IMR-90 (cell line): ENCODE measurements at regions not wholly inside any gene's neighbourhood (a gene's known extent, or its start where the extent isn't known, plus 50 kb on each side); places are given as distances from the start of the nearest gene placed in this dataset.

Source experiments
- ATAC-seq: fragments of 200-7000 bp; cut with Tn5 transposase; 2 replicates; pipeline ENCODE4 v1.9.1; 2020; ENCODE audit warnings: low read depth, mild to moderate bottlenecking, moderate library complexity
- BruUV-seq: library from RNA; stranded (reverse); fragments of 400-500 nt; replicated peaks from 2 replicates; lab custom pipeline; 2021; lab: Mats Ljungman, UMichigan
- CTCF ChIA-PET: fragments of 300-600 bp; formaldehyde crosslinking; extraction: SDS; loops from one replicate; lab custom pipeline; 2021; ENCODE audit warnings: antibody characterized with exemption; lab: Yijun Ruan, JAX
- POLR2A ChIA-PET: fragments of 300-600 bp; sonication (Branson Sonifier 250); formaldehyde crosslinking; loops from one replicate; lab custom pipeline; 2022; ENCODE audit warnings: antibody characterized with exemption; ENCODE audit not compliant: unreplicated experiment; lab: Charles Lee
- DNase-seq: peaks from one replicate; pipeline ENCODE4 v3.0.0; 2013
- H2AFZ ChIP-seq: replicated peaks from 2 replicates; pipeline ENCODE3; 2013; ENCODE audit warnings: low read length, mild to moderate bottlenecking; ENCODE audit not compliant: poor library complexity
- H2AK5ac ChIP-seq: 2 replicates; pipeline ENCODE4 v1.6.1; 2013; ENCODE audit warnings: low read depth, low read length, inconsistent platforms
- H2AK9ac ChIP-seq: replicated peaks from 2 replicates; pipeline ENCODE3; 2013; ENCODE audit warnings: mild to moderate bottlenecking, low read depth, low read length, moderate library complexity; ENCODE audit not compliant: poor library complexity
- H2BK120ac ChIP-seq: 2 replicates; pipeline ENCODE4 v1.6.1; 2013; ENCODE audit warnings: low read depth, low read length, inconsistent platforms
- H2BK15ac ChIP-seq: 3 replicates; pipeline ENCODE4 v1.6.1; 2013; ENCODE audit warnings: low read depth, low read length, inconsistent platforms
- H2BK20ac ChIP-seq: 2 replicates; pipeline ENCODE4 v1.6.1; 2013; ENCODE audit warnings: low read depth, mild to moderate bottlenecking, inconsistent platforms, low read length, moderate library complexity
- H2BK5ac ChIP-seq: 2 replicates; pipeline ENCODE4 v1.6.1; 2013; ENCODE audit warnings: mild to moderate bottlenecking, low read depth, low read length, inconsistent platforms; ENCODE audit not compliant: poor library complexity, severe bottlenecking
- H3K14ac ChIP-seq: replicated peaks from 2 replicates; pipeline ENCODE4 v1.6.1; 2013; ENCODE audit warnings: low read depth, low read length, inconsistent platforms
- H3K18ac ChIP-seq: 2 replicates; pipeline ENCODE4 v1.6.1; 2013; ENCODE audit warnings: low read depth, low read length, control low read depth
- H3K23ac ChIP-seq: 2 replicates; pipeline ENCODE4 v1.6.1; 2013; ENCODE audit warnings: low read depth, low read length, inconsistent platforms
- H3K27ac ChIP-seq: 2 replicates; pipeline ENCODE4 v1.5.1; 2013; ENCODE audit warnings: mild to moderate bottlenecking, control low read depth, low read length; ENCODE audit not compliant: insufficient read depth
- H3K27me3 ChIP-seq: 2 replicates; pipeline ENCODE4 v1.6.1; 2013; ENCODE audit warnings: low read length; ENCODE audit not compliant: control insufficient read depth, insufficient read depth
- H3K36me3 ChIP-seq: 2 replicates; pipeline ENCODE4 v1.6.1; 2013; ENCODE audit warnings: low read length, mixed read lengths; ENCODE audit not compliant: control insufficient read depth, insufficient read depth
- H3K4ac ChIP-seq: 2 replicates; pipeline ENCODE4 v1.6.1; 2013; ENCODE audit warnings: low read depth, low read length, inconsistent platforms
- H3K4me1 ChIP-seq: 2 replicates; pipeline ENCODE4 v1.6.1; 2013; ENCODE audit warnings: low read length, mixed read lengths; ENCODE audit not compliant: control insufficient read depth, insufficient read depth
- H3K4me2 ChIP-seq: 2 replicates; pipeline ENCODE4 v1.6.1; 2013; ENCODE audit warnings: low read depth, mild to moderate bottlenecking, control low read depth, low read length, moderate library complexity
- H3K4me3 ChIP-seq: 2 replicates; pipeline ENCODE4 v1.5.1; 2013; ENCODE audit warnings: low read depth, mild to moderate bottlenecking, control low read depth, low read length, moderate library complexity; ENCODE audit not compliant: insufficient read depth
- H3K56ac ChIP-seq: 2 replicates; pipeline ENCODE4 v1.6.1; 2013; ENCODE audit warnings: low read length, inconsistent platforms; ENCODE audit not compliant: insufficient read depth; ENCODE audit errors: extremely low read depth
- H3K79me1 ChIP-seq, 2 experiments: 2 replicates each; pipeline ENCODE4 v1.6.1; 2013; ENCODE audit warnings: low read length in 2 of 2, inconsistent platforms in 1 of 2, low read depth in 1 of 2
- H3K9ac ChIP-seq: 2 replicates; pipeline ENCODE4 v1.6.1; 2013; ENCODE audit warnings: low read depth, low read length, control low read depth
- H3K9me1 ChIP-seq: 2 replicates; pipeline ENCODE4 v1.6.1; 2013; ENCODE audit warnings: low read length, inconsistent platforms; ENCODE audit not compliant: insufficient read depth
- H3K9me3 ChIP-seq: 2 replicates; pipeline ENCODE4 v1.6.1; 2013; ENCODE audit warnings: low read length; ENCODE audit not compliant: control insufficient read depth, insufficient read depth
- H4K20me1 ChIP-seq: 2 replicates; pipeline ENCODE4 v1.6.1; 2013; ENCODE audit warnings: low read length, inconsistent platforms; ENCODE audit not compliant: insufficient read depth
- H4K5ac ChIP-seq: 2 replicates; pipeline ENCODE4 v1.6.1; 2013; ENCODE audit warnings: mild to moderate bottlenecking, low read depth, low read length, control low read depth
- H4K8ac ChIP-seq, 2 experiments: 2 replicates each; pipeline ENCODE4 v1.6.1; 2013; ENCODE audit warnings: low read depth in 2 of 2, low read length in 2 of 2, control low read depth in 1 of 2, inconsistent platforms in 1 of 2
- H4K91ac ChIP-seq: 2 replicates; pipeline ENCODE4 v1.6.1; 2013; ENCODE audit warnings: low read depth, low read length, inconsistent platforms; ENCODE audit not compliant: insufficient read depth
- BHLHE40 ChIP-seq: fragments of 150-350 bp; IDR thresholded peaks from 2 replicates; pipeline ENCODE4 v1.6.1; 2016; ENCODE audit warnings: mild to moderate bottlenecking, low read depth, low read length
- CEBPB ChIP-seq: IDR thresholded peaks from 2 replicates; pipeline ENCODE4 v1.6.1; 2012; ENCODE audit warnings: low read depth, low read length, improper control_type of control experiment
- CHD1 ChIP-seq: IDR thresholded peaks from 2 replicates; pipeline ENCODE4 v1.6.1; 2012; ENCODE audit warnings: low read depth, low read length, improper control_type of control experiment
- CTCF ChIP-seq: conservative IDR thresholded peaks from 2 replicates; pipeline ENCODE4 v1.5.1; 2012; ENCODE audit warnings: mild to moderate bottlenecking, low read depth, low read length, improper control_type of control experiment
- ELK1 ChIP-seq: fragments of 150-350 bp; IDR thresholded peaks from 2 replicates; pipeline ENCODE4 v1.6.1; 2016; ENCODE audit warnings: low read depth, mild to moderate bottlenecking, low read length, moderate library complexity, borderline replicate concordance
- FOS ChIP-seq: fragments of 150-350 bp; IDR thresholded peaks from 2 replicates; pipeline ENCODE4 v1.6.1; 2016; ENCODE audit warnings: low read depth, low read length
- MAFK ChIP-seq: IDR thresholded peaks from 2 replicates; pipeline ENCODE4 v1.6.1; 2012; ENCODE audit warnings: low read depth, low read length, improper control_type of control experiment
- MAZ ChIP-seq: IDR thresholded peaks from 2 replicates; pipeline ENCODE4 v1.6.1; 2012; ENCODE audit warnings: low read depth, mild to moderate bottlenecking, low read length, improper control_type of control experiment, moderate library complexity, borderline replicate concordance
- MXI1 ChIP-seq: IDR thresholded peaks from 2 replicates; pipeline ENCODE4 v1.6.1; 2012; ENCODE audit warnings: low read depth, mild to moderate bottlenecking, low read length, moderate library complexity, borderline replicate concordance
- NFE2L2 ChIP-seq: fragments of 150-350 bp; IDR thresholded peaks from 2 replicates; pipeline ENCODE4 v1.6.1; 2016; ENCODE audit warnings: low read depth, mild to moderate bottlenecking, low read length
- POLR2A ChIP-seq: IDR thresholded peaks from 2 replicates; pipeline ENCODE4 v1.6.1; 2012; ENCODE audit warnings: mild to moderate bottlenecking, low read depth, low read length
- RAD21 ChIP-seq: IDR thresholded peaks from 2 replicates; pipeline ENCODE4 v1.6.1; 2012; ENCODE audit warnings: low read length, improper control_type of control experiment
- RCOR1 ChIP-seq: IDR thresholded peaks from 2 replicates; pipeline ENCODE4 v1.6.1; 2012; ENCODE audit warnings: mild to moderate bottlenecking, low read length, improper control_type of control experiment; ENCODE audit not compliant: insufficient replicate concordance
- RFX5 ChIP-seq: IDR thresholded peaks from 2 replicates; pipeline ENCODE4 v1.8.0; 2012; ENCODE audit warnings: low read depth, mild to moderate bottlenecking, low read length, moderate library complexity
- SMC3 ChIP-seq: fragments of 150-350 bp; IDR thresholded peaks from 2 replicates; pipeline ENCODE4 v1.6.1; 2016; ENCODE audit warnings: low read depth, mild to moderate bottlenecking, antibody characterized with exemption, low read length, moderate library complexity
- USF2 ChIP-seq: fragments of 150-350 bp; IDR thresholded peaks from 2 replicates; pipeline ENCODE4 v1.6.1; 2017; ENCODE audit warnings: mild to moderate bottlenecking, antibody characterized with exemption, low read length, low read depth
- WGBS, 2 experiments: methylation state at CpG; one replicate each; pipeline versions ENCODE4 v1.1.5 to v1.1.7; 2013; ENCODE audit warnings: missing lambda C conversion rate in 2 of 2; ENCODE audit not compliant: insufficient read length in 1 of 2; ENCODE audit errors: extremely low coverage in 2 of 2; 5-methylcytosine and 5-hydroxymethylcytosine counted together
- dilution Hi-C: fragments of 300-500 bp; cut with HindIII; formaldehyde crosslinking; loops from one replicate; pipeline ENCODE4 v1.14.3; 2018; ENCODE audit warnings: low sequenced_read_pairs; ENCODE audit not compliant: unreplicated experiment
- in situ Hi-C: fragments of 300-500 bp; cut with MboI; formaldehyde crosslinking; loops from 3 replicates; pipeline ENCODE4 v1.14.3; 2019; ENCODE audit warnings: low sequenced_read_pairs, inconsistent platforms, mixed read lengths
- intact Hi-C: fragments of 100-400 bp; cut with micrococcal nuclease; formaldehyde crosslinking; loops from 2 replicates; pipeline ENCODE4 v1.10.0; 2022

GRCh38 chr7:114851406-114852061 lies 70.4 kb upstream of the MDFIC start:
- Histone ChIP-seq H3K9me3 (no peaks in the 10 kb centered on the region), H2AFZ (no peak overlapping the region), H3K79me1 (no peaks in the 10 kb centered on the region), H2BK20ac (no peak overlapping the region), H4K5ac (no peak overlapping the region), H2BK15ac (no peak overlapping the region), H3K4me2 (no peak overlapping the region), H3K27me3 (no peaks in the 10 kb centered on the region), H2BK120ac (no peak overlapping the region), H3K56ac (no peak overlapping the region), H3K27ac (no peak overlapping the region), H4K91ac (no peak overlapping the region), H4K20me1 (no peaks in the 10 kb centered on the region), H3K9me1 (no peaks in the 10 kb centered on the region), H2BK5ac (no peak overlapping the region), H2AK5ac (no peak overlapping the region), H3K36me3 (no peaks in the 10 kb centered on the region), H3K4ac (no peak overlapping the region), H3K4me1 (no peaks in the 10 kb centered on the region), H3K4me3 (no peak overlapping the region), H3K14ac (no peak overlapping the region), H3K9ac (no peak overlapping the region), H2AK9ac (no peak overlapping the region), H4K8ac (no peak overlapping the region), H3K18ac (no peak overlapping the region), H3K23ac (no peak overlapping the region)
- TF ChIP-seq CTCF (no peak), USF2 (no peak), CEBPB (no peak), CHD1 (no peak), SMC3 (no peak), RFX5 (no peak), FOS (no peak), BHLHE40 (no peak), NFE2L2 (no peak), RAD21 (no peak), POLR2A (no peak), MAFK (no peak), RCOR1 (no peak), MXI1 (no peak), MAZ (no peak), ELK1 (no peak)
- ChIA-PET POLR2A (no interaction called here), CTCF (interaction anchor here (0.6 to 1.2 kb wide), 2 partner anchors 12 to 188 kb away, joined by 3 read pairs; no protein-coding TSS in a partner anchor)
- DNase-seq (no peak), ATAC-seq (no peak)
- intact Hi-C loops (no loop called here), in situ Hi-C loops (loop anchor here (25.0 kb wide), 2 partner anchors 836 to 1011 kb away; no protein-coding TSS in a partner anchor), dilution Hi-C loops (no loop called here)
- no CpG with 5 or more reads among the region's 3 CpGs for WGBS, 2 experiments
- no TSS peak for BruUV-seq
